GM06990 (cell line): ENCODE measurements at regions not wholly inside any gene's neighbourhood (a gene's known extent, or its start where the extent isn't known, plus 50 kb on each side); places are given as distances from the start of the nearest gene placed in this dataset.
"Not testable (repeated sequence)": the region's sequence is repeated elsewhere in the genome, so short reads cannot be mapped to it uniquely, and the experiment has no call there.

Source experiments
- DNase-seq: peaks from one replicate; pipeline ENCODE4 v3.0.0-alpha.2; 2011; ENCODE audit not compliant: insufficient read length; ENCODE audit errors: extremely low read depth
- H3K27me3 ChIP-seq: replicated peaks from 2 replicates; pipeline ENCODE4 v1.6.0; 2011; ENCODE audit warnings: low read length; ENCODE audit not compliant: control insufficient read depth, insufficient read depth
- H3K36me3 ChIP-seq: 2 replicates; pipeline ENCODE4 v1.5.1; 2011; ENCODE audit warnings: low read length; ENCODE audit not compliant: control insufficient read depth, insufficient read depth
- H3K4me3 ChIP-seq: replicated peaks from 2 replicates; pipeline ENCODE4 v1.5.1; 2011; ENCODE audit warnings: low read depth, mild to moderate bottlenecking, control low read depth, low read length
- TF ChIP-seq, protein P1 (sequence below): IDR thresholded peaks from 2 replicates; pipeline ENCODE4 v1.5.1; 2011; ENCODE audit warnings: low read length, control low read depth, mild to moderate bottlenecking, inconsistent platforms; ENCODE audit not compliant: insufficient read depth, poor library complexity, severe bottlenecking

DNA sequence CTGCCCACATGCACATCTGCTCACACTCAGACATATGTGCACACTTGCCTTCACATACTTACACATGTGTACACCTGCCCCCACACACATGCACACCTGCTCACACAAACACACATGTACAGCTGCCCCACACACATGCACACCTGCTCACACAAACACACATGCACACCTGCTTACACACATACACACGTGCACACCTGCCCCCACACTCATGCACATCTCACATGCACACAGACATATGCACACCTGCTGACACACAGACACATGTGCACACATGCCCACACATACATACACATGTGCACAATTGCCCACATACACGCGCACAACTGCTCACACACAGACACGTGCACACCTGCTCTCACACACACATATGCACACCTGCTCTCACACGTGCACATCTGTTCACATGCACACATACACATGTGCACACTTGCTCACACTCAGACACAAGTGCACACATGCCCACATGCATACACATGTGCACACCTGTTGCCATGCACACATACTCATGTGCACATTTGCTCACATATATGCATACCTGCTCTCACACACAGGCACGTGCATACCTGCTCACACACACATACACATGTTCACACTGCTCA is 147.8 kb upstream of the FOXD4L5 start:
- TF ChIP-seq, protein P1, sequence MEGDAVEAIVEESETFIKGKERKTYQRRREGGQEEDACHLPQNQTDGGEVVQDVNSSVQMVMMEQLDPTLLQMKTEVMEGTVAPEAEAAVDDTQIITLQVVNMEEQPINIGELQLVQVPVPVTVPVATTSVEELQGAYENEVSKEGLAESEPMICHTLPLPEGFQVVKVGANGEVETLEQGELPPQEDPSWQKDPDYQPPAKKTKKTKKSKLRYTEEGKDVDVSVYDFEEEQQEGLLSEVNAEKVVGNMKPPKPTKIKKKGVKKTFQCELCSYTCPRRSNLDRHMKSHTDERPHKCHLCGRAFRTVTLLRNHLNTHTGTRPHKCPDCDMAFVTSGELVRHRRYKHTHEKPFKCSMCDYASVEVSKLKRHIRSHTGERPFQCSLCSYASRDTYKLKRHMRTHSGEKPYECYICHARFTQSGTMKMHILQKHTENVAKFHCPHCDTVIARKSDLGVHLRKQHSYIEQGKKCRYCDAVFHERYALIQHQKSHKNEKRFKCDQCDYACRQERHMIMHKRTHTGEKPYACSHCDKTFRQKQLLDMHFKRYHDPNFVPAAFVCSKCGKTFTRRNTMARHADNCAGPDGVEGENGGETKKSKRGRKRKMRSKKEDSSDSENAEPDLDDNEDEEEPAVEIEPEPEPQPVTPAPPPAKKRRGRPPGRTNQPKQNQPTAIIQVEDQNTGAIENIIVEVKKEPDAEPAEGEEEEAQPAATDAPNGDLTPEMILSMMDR, result no peak
- Histone ChIP-seq H3K4me3 (no peak overlapping the region), H3K36me3 (no peaks in the 10 kb centered on the region), H3K27me3 (no peaks in the 10 kb centered on the region)
- no peak for DNase-seq

DNA sequence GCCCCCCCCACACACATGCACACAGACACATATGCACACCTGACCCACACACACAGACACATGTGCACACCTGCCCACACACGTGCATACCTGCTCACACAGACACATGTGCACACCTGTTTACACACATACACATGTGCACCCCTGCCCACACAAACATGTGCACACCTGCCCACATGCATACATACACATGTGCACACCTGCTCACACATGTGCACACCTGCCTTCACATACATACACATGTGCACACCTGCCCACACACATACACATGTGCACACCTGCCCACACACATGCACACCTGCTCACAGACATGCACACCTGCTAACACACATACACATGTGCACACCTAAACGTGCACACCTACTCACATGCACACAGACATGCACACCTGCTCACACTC is 147.0 kb upstream of the FOXD4L5 start:
- TF ChIP-seq, protein P1, result no peak
- DNase-seq, result no peak
- Histone ChIP-seq H3K36me3 (no peaks in the 10 kb centered on the region), H3K4me3 (no peak overlapping the region), H3K27me3 (no peaks in the 10 kb centered on the region)

DNA sequence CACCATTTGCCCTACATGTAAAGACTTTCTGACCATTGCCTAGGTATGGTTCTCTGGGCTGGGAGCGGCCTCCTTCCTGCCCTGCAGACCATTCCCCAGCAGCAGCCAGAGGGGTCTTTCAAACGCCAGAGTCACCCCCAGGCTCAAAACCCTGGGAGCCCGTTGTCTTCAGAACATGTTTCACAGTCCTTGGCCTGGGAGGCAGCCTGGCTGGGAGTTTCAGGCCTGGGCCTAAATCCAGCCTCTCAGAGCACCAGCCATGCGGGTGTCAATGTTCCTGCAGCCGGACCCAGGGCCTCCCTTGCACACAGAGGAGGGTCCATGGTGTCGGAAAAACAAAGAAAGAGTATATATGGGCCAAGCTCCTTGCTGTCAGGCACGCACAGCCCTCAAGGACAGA is 145.2 kb upstream of the FOXD4L5 start:
- no peak for DNase-seq
- TF ChIP-seq, protein P1, result no peak
- Histone ChIP-seq H3K27me3 (no peaks in the 10 kb centered on the region), H3K4me3 (no peak overlapping the region), H3K36me3 (no peaks in the 10 kb centered on the region)

DNA sequence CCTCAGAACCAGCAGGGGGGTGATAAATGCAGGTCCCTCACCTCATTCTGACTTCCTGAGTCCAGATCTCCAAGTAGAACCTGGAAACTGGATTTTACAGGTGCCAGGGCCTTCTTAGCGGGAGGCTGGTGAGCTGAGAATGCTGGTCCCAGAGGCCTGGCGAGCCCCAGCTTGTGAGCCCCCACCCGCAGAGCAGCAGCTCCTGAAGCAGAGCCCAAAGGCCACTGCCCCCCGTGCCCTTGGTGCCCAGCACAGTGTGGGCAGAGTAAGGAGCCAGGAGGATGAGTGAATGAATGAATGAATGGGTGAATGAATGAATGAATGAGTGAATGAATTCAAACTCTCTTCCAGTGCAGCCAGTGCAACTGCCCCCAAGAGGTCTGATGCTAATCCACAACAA is 142.4 kb upstream of the FOXD4L5 start:
- not testable (repeated sequence) for H3K27me3 ChIP-seq, DNase-seq, H3K36me3 ChIP-seq, H3K4me3 ChIP-seq

DNA sequence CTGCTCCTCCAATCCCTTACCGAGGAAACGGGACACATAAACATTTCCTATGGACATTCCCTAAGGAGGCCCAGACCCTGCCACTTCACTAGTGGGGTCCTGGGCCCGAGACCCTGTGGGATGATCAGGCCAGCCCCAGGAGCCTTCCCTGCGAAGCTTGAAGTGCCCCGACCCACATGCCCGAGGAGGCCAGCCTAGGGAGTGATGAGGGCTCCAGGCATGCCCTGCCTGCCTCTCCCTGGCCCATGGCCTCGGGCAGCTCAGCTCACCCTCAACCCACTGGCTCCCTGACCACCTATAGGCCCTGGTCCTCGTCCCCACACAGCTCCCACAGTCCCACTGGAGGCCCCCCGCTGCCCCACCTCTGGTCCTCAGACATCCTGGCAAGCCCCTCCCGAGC is 141.8 kb upstream of the FOXD4L5 start:
- DNase-seq, H3K4me3 ChIP-seq, H3K36me3 ChIP-seq, H3K27me3 ChIP-seq: not testable (repeated sequence)

DNA sequence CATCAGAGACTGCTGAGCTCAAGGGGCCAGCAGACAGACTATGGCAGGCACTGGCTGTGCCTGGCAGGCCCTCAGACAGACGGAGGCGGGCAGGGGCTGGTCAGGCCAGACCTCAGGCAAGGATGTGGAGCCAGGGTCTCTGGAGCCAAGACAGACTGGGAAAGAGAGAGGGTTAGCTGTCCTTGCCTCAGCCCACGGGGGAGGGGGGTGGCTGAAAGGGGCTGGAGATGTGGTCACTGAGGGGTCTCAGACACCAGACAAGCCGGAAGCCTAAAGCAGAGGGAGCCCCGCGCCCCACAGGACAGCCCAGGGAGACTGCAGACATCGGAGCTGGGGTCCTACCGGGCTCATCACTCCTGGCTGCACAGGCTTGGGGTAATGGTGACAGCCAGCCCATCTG is 141.2 kb upstream of the FOXD4L5 start:
- TF ChIP-seq, protein P1, result no peak
- Histone ChIP-seq H3K27me3 (no peaks in the 10 kb centered on the region), H3K4me3 (no peak overlapping the region), H3K36me3 (no peaks in the 10 kb centered on the region)
- DNase-seq, result no peak

DNA sequence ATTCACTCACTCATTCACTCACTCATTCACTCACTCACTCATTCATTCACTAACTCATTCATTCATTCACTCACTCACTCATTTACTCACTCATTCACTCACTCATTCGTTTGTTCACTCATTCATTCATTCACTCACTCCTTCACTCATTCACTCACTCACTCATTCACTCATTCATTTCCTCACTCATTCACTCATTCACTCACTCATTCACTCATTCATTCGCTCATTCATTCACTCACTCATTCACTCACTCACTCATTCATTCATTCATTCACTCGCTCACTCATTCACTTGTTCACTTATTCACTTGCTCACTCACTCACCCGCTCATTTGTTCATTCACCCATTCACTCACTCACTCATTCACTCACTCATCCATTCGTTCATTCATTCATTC is 140.2 kb upstream of the FOXD4L5 start:
- H3K36me3 ChIP-seq, DNase-seq, H3K4me3 ChIP-seq, H3K27me3 ChIP-seq: not testable (repeated sequence)

DNA sequence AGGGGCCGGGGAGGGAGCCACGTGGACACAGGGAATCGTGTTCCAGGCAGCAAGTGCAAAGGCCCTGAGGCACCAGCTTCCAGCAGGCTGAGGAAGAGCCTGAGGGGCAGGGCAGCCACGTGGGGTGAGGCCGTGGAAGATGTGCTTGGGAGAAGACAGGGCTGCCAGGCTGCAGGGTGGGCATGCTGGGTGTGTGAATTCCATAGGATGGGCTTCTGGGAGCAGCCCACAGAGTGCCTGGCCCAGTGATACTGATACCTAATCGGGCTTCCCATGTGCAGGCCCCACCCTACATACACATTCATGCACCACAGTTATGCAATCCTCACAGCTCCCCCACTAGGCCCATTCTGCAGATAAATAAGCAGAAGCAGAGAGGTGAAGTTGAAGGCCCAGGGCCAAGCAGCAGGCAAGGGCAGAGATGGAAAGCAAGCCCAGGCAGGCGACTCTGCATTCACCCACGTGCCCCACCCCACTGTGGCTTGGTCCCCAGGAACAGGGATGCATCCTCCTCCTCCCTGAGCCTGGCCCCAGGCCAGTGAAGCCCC is 139.5 kb upstream of the FOXD4L5 start:
- H3K36me3 ChIP-seq, H3K27me3 ChIP-seq, H3K4me3 ChIP-seq, DNase-seq: not testable (repeated sequence)

DNA sequence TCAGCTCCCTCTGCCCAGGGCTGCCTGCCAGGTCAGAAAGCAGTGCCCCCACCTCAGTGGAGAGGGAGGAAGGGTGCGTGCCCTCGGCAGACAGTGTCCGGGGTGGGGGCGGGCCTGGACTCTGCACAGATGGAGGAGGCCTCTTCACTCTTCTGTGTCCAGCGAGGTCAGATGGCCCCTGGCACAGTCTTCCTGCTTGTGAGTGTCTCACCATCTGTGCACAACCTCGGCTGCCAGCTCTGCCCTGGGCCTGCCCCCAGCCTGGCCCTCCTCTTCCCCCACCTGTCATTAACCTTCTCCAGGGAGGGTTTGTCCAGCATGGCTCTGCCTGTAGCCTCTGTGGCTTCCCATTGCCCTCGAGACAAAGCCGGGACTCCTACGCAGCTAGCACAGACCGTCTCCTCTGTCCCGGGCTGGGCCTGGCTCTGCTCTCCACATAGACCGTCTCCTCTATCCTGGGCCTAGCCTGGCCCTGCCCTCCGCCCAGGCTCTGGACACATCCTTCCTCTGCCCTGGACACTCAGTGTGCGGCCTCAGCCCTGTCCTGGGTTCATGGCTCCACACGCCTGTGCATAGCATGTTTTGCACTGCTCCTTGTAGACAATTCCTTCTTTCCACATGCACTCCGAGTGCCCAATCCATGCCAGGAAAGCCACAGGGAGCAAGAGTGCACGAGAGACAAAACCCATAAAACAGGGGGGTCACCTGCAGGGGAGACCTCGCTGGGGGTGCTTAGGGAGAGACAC is 138.9 kb upstream of the FOXD4L5 start:
- H3K36me3 ChIP-seq, DNase-seq, H3K4me3 ChIP-seq, H3K27me3 ChIP-seq: not testable (repeated sequence)

DNA sequence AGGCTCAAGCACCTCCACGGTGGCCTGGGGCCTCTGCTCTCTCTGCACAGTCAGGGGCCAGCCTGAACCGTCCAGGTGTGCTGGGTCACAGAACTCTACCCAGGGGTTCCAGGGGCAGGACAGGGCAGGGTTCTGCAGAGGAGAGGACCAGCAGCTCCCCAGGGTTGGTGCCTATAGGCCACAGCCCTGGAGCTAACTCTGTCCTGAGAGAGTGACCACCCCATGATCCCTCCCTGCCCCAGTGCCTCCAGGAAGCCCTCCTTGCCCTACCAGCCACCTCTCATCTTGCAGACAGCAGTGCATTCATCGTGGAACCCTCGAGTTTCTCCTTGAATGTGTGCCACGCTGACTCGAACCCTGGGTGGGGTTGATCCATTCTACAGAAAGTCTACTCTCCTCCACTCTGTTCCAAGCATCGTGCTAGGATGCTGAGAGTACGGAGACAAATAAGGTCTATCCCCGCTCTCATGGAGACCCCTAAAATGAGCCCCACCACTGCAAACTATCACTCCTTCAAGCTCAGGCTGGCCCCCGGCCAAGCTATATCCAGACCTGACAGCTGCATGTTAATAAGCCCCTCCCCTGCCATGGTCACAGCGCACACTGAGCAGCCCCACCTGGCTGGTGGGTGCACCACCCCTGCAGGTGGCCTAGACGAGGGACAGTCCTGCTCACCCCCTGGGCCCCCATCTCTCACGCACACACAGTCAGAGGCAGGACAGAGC is 138.1 kb upstream of the FOXD4L5 start:
- DNase-seq, H3K36me3 ChIP-seq, H3K4me3 ChIP-seq, H3K27me3 ChIP-seq: not testable (repeated sequence)
